Natural killer cell (primary cell): ENCODE measurements at regions not wholly inside any gene's neighbourhood (a gene's known extent, or its start where the extent isn't known, plus 50 kb on each side); places are given as distances from the start of the nearest gene placed in this dataset.

Source experiments
- ATAC-seq, 3 donors: fragments of 150-1000 bp in 2 of 3; fragments of 200-7000 bp in 1 of 3; cut with Tn5 transposase; 1 replicate in 1 of 3; 2 replicates in 2 of 3; pipeline ENCODE4 v1.10.0; 2021; ENCODE audit warnings: mild to moderate bottlenecking in 2 of 3, moderate library complexity in 2 of 3
- DNase-seq, 2 donors: peaks; one replicate each; pipeline versions ENCODE4 v3.0.0 to v3.0.0-alpha.2; 2013 to 2021; ENCODE audit warnings: mixed read lengths in 1 of 2
- H3K27ac ChIP-seq: one replicate; pipeline ENCODE4 v1.5.1; 2013; ENCODE audit warnings: mild to moderate bottlenecking, low read length
- H3K27me3 ChIP-seq: one replicate; pipeline ENCODE4 v1.6.1; 2013; ENCODE audit warnings: low read length; ENCODE audit not compliant: control insufficient read depth, insufficient read depth
- H3K36me3 ChIP-seq: one replicate; pipeline ENCODE4 v1.6.1; 2013; ENCODE audit warnings: low read length; ENCODE audit not compliant: control insufficient read depth, insufficient read depth
- H3K4me1 ChIP-seq: one replicate; pipeline ENCODE4 v1.6.1; 2013; ENCODE audit warnings: low read length; ENCODE audit not compliant: control insufficient read depth, insufficient read depth
- H3K4me3 ChIP-seq: one replicate; pipeline ENCODE4 v1.5.1; 2013; ENCODE audit warnings: low read length
- H3K9me3 ChIP-seq: one replicate; pipeline ENCODE4 v1.6.1; 2013; ENCODE audit warnings: low read length; ENCODE audit not compliant: control insufficient read depth, insufficient read depth
- H3K27ac Mint-ChIP-seq, 2 donors: one replicate each; pipeline ENCODE4 v1.8.0; 2022; ENCODE audit warnings: mild to moderate bottlenecking in 2 of 2, mixed read lengths in 2 of 2, moderate library complexity in 1 of 2
- H3K27me3 Mint-ChIP-seq, 2 donors: one replicate each; pipeline ENCODE4 v1.8.0; 2022; ENCODE audit warnings: low read depth in 2 of 2, mixed read lengths in 2 of 2
- H3K36me3 Mint-ChIP-seq: one replicate; pipeline ENCODE4 v1.8.0; 2022; ENCODE audit warnings: mixed read lengths
- H3K4me1 Mint-ChIP-seq, 2 donors: one replicate each; pipeline ENCODE4 v1.8.0; 2022; ENCODE audit warnings: mixed read lengths in 2 of 2
- H3K4me3 Mint-ChIP-seq: one replicate; pipeline ENCODE4 v1.8.0; 2022; ENCODE audit warnings: mild to moderate bottlenecking, moderate library complexity, mixed read lengths
- H3K9me3 Mint-ChIP-seq, 2 donors: one replicate each; pipeline ENCODE4 v1.8.0; 2022; ENCODE audit warnings: mixed read lengths in 2 of 2
- WGBS: methylation state at CpG from one replicate; pipeline ENCODE4 v1.1.7; 2013; ENCODE audit warnings: missing lambda C conversion rate; ENCODE audit not compliant: insufficient coverage; 5-methylcytosine and 5-hydroxymethylcytosine counted together
- intact Hi-C: fragments of 100-400 bp; cut with micrococcal nuclease; formaldehyde crosslinking; loops from one replicate; pipeline ENCODE4 v1.14.2; 2022
- TF ChIP-seq, protein P1 (sequence below): fragments of 200-600 bp; IDR thresholded peaks from one replicate; pipeline ENCODE4 v1.8.0; 2022; ENCODE audit warnings: antibody characterized with exemption

DNA sequence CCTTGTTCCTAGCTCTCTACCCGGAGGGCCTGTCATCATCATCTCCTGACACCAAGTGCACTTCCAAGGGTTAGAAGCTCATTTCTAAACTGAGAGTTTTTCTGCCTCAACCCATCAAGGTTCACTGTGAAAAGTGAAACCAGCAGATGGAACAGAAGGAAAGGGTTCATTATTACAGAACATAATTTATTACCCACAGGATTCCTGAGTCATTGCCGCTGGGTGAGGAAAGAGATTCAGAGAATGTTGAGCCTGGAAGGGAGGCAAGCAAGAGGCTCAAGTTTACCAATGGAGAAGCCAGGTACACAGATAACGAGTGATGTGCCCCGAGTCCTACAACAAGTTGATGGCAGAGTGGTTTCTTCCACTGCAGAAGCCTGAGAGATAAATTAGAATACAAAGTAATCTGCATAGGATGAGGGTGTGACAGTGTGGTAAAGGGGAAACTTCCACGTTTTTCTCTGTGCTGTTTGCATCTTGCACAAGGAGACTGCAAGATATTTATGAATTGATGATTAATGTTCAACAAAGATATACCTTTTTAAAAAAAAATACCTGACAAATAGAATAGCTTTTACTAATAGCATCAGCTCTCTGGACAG lies 80.5 kb upstream of the SETMAR start:
- H3K27ac ChIP-seq = no peak overlapping the region
- WGBS = 17% methylated on average over 4 of the region's 5 CpGs
- Mint-ChIP-seq H3K9me3 (no peaks in the 10 kb centered on the region), H3K4me3 (no peak overlapping the region), H3K36me3 (no peaks in the 10 kb centered on the region), H3K4me1 (peaks cover 0 to 5% of the 10 kb centered on the region in 2 donors), H3K27ac (no peak overlapping the region), H3K27me3 (no peaks in the 10 kb centered on the region)
- DNase-seq = no peak
- H3K27me3 ChIP-seq = no peaks in the 10 kb centered on the region
- intact Hi-C loops = no loop called here
- no peaks in the 10 kb centered on the region for H3K36me3 ChIP-seq
- TF ChIP-seq, protein P1, sequence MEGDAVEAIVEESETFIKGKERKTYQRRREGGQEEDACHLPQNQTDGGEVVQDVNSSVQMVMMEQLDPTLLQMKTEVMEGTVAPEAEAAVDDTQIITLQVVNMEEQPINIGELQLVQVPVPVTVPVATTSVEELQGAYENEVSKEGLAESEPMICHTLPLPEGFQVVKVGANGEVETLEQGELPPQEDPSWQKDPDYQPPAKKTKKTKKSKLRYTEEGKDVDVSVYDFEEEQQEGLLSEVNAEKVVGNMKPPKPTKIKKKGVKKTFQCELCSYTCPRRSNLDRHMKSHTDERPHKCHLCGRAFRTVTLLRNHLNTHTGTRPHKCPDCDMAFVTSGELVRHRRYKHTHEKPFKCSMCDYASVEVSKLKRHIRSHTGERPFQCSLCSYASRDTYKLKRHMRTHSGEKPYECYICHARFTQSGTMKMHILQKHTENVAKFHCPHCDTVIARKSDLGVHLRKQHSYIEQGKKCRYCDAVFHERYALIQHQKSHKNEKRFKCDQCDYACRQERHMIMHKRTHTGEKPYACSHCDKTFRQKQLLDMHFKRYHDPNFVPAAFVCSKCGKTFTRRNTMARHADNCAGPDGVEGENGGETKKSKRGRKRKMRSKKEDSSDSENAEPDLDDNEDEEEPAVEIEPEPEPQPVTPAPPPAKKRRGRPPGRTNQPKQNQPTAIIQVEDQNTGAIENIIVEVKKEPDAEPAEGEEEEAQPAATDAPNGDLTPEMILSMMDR = no peak
- ATAC-seq = no peak
- no peak overlapping the region for H3K4me3 ChIP-seq
- no peaks in the 10 kb centered on the region for H3K4me1 ChIP-seq
- H3K9me3 ChIP-seq = no peaks in the 10 kb centered on the region

DNA sequence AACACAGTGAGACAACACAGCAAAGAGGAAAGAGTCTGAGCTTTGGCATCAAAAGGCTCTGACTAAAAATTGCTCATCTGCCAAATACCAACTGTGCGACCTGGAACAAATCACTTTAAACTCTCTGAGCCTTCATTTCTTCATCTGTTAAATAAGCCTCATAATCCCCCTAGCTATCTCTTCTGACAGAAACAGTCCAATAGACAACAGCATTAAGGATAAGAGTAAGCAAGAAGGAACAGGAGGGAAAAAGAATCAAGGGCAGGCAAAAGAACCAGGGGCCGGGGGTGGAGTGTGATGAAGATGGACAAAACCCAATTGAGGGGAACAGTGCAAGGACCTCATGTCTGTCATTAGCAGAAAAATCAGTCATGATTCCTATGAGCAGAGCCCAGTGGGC lies 79.4 kb upstream of the SETMAR start:
- no peaks in the 10 kb centered on the region for H3K36me3 ChIP-seq
- Mint-ChIP-seq H3K36me3 (no peaks in the 10 kb centered on the region), H3K27ac (no peak overlapping the region), H3K9me3 (no peaks in the 10 kb centered on the region), H3K4me1 (peaks cover 0 to 5% of the 10 kb centered on the region in 2 donors), H3K4me3 (no peak overlapping the region), H3K27me3 (no peaks in the 10 kb centered on the region)
- 89% methylated on average over 2 of the region's 2 CpGs for WGBS
- intact Hi-C loops = no loop called here
- DNase-seq (no peak), ATAC-seq (no peak)
- TF ChIP-seq, protein P1 = no peak
- no peaks in the 10 kb centered on the region for H3K4me1 ChIP-seq
- H3K27me3 ChIP-seq = no peaks in the 10 kb centered on the region
- H3K27ac ChIP-seq = no peak overlapping the region
- no peak overlapping the region for H3K4me3 ChIP-seq
- no peaks in the 10 kb centered on the region for H3K9me3 ChIP-seq

DNA sequence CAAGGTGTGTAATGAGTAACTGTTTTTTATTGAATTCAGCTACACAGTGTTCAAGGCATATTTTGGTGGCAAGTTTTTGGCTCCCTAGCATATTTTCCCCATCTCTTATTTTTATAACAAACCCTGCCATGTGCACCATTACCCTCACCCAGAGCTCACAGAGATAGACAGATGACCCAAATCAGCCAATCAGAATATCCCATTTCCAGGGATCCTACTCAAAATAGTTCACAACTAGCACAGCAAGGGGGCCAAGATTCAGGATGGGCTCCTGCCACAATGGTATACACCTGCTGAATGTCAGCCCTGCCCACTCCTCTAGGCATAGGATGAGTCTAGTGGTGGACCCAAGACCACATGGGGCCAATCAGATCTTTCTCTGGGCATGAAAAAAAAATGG lies 78.8 kb upstream of the SETMAR start:
- Histone ChIP-seq H3K27ac (no peak overlapping the region), H3K27me3 (no peaks in the 10 kb centered on the region), H3K36me3 (no peaks in the 10 kb centered on the region), H3K9me3 (no peaks in the 10 kb centered on the region), H3K4me3 (no peak overlapping the region), H3K4me1 (no peaks in the 10 kb centered on the region)
- Mint-ChIP-seq H3K4me1 (peaks cover 0 to 5% of the 10 kb centered on the region in 2 donors), H3K27me3 (no peaks in the 10 kb centered on the region), H3K4me3 (no peak overlapping the region), H3K36me3 (no peaks in the 10 kb centered on the region), H3K27ac (no peak overlapping the region), H3K9me3 (no peaks in the 10 kb centered on the region)
- intact Hi-C loops = no loop called here
- DNase-seq = no peak
- TF ChIP-seq, protein P1 = no peak
- ATAC-seq = no peak

DNA sequence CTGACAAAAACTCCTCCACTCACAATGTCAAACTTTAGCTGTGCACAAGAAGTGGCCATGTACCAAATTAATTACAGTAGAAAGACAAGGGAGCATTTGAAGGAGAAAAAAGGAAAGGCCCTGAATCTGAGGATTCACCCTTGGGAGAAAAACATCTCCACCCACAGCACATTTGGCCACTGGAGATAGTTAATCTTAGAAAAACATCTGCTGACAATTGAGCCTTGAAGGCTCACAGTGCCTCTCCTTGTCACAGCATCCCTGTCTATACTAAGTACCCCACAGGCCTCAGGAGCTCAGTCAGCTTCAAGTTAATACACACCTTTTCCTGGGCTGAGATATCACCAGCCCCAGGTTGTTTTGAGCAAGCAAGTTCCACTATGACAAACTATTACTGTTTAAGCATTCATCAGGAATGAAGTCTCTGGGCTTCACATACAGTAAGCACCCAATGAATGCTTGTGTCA lies 78.1 kb upstream of the SETMAR start:
- H3K9me3 Mint-ChIP-seq = no peaks in the 10 kb centered on the region
- TF ChIP-seq, protein P1 = no peak
- no peak overlapping the region for H3K4me3 Mint-ChIP-seq
- H3K4me3 ChIP-seq = no peak overlapping the region
- intact Hi-C loops = no loop called here
- no peaks in the 10 kb centered on the region for H3K27me3 ChIP-seq
- DNase-seq (no peak), ATAC-seq (no peak)
- H3K9me3 ChIP-seq = no peaks in the 10 kb centered on the region
- no peak overlapping the region for H3K27ac ChIP-seq
- H3K36me3 Mint-ChIP-seq = no peaks in the 10 kb centered on the region
- H3K36me3 ChIP-seq = no peaks in the 10 kb centered on the region
- no peaks in the 10 kb centered on the region for H3K4me1 ChIP-seq
- H3K27me3 Mint-ChIP-seq = no peaks in the 10 kb centered on the region
- H3K4me1 Mint-ChIP-seq = peaks cover 0 to 5% of the 10 kb centered on the region in 2 donors
- H3K27ac Mint-ChIP-seq = no peak overlapping the region
